GM12874 (cell line): ENCODE measurements at regions not wholly inside any gene's neighbourhood (a gene's known extent, or its start where the extent isn't known, plus 50 kb on each side); places are given as distances from the start of the nearest gene placed in this dataset.

ENCODE experiments used
- TF ChIP-seq, protein P1 (sequence below): IDR thresholded peaks from 2 replicates; pipeline ENCODE4 v1.5.1; 2011; ENCODE audit warnings: low read depth, mild to moderate bottlenecking, control low read depth, low read length, moderate library complexity; ENCODE audit not compliant: insufficient read depth

DNA sequence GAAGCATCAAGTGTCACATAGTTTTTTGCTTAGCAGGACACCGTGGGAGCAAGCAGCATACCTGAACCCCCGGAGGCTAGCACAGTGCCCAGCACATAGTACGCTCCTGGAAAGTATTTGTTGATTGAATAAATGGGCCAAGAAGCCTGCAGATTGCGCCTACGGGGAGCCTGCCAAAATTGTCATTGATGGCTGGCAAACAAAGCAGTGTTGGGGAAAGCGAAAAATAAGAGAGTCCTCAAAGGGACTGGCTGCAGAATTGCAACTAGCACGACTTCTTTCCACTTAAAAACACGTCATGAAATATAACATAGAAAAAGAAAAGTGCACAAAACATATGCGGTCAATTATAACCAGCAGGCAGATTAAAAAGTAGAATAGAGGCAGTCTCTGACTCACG, 125.2 kb upstream of the GALNT2 start:
- TF ChIP-seq, protein P1, sequence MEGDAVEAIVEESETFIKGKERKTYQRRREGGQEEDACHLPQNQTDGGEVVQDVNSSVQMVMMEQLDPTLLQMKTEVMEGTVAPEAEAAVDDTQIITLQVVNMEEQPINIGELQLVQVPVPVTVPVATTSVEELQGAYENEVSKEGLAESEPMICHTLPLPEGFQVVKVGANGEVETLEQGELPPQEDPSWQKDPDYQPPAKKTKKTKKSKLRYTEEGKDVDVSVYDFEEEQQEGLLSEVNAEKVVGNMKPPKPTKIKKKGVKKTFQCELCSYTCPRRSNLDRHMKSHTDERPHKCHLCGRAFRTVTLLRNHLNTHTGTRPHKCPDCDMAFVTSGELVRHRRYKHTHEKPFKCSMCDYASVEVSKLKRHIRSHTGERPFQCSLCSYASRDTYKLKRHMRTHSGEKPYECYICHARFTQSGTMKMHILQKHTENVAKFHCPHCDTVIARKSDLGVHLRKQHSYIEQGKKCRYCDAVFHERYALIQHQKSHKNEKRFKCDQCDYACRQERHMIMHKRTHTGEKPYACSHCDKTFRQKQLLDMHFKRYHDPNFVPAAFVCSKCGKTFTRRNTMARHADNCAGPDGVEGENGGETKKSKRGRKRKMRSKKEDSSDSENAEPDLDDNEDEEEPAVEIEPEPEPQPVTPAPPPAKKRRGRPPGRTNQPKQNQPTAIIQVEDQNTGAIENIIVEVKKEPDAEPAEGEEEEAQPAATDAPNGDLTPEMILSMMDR: no peak

DNA sequence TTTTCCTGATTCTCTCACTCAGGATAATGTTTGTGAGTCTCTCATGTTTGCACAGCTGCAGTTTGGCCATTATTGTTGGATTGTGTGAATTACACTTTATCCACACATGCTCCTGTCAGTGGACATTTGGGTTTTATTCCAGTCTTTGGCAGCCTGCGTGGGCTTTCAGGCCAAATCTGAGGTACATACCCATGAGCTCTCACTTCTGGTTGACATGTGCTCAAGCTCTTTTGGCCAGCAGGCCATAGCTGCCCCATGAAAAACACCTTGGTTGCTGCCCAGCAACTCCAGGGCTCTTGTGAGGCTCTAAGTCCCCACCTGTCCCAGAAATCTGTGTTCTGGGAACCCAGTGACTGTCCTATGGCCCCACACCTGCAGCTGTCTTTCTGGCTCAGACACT, 124.5 kb upstream of the GALNT2 start:
- TF ChIP-seq, protein P1: no peak

DNA sequence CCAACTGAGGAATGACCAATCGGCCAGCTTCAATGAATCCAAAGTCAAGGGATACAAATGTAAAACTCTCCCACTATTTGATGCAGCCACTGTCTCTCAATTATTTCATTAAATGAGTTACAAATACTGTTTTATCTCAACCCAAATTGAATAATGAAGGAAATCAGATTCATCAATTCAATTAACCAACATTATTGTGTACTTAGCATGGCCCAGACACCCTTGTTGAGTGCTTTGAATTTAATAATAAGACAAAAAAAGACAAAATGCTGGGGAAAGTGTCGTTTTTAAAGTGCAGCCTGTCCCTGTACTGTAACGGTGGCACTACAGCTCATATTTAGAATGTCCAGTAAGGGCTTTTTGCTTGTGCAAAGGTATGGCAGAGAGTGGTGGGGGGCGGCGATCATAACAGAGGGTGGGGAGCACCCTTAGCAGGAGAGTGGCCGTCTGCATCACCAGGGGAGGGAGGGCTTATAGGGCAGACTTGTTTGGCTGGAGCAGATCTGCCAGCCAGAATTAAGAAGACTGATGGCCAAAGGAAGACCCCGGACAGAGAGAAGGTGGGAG, 123.8 kb upstream of the GALNT2 start:
- TF ChIP-seq, protein P1: no peak

DNA sequence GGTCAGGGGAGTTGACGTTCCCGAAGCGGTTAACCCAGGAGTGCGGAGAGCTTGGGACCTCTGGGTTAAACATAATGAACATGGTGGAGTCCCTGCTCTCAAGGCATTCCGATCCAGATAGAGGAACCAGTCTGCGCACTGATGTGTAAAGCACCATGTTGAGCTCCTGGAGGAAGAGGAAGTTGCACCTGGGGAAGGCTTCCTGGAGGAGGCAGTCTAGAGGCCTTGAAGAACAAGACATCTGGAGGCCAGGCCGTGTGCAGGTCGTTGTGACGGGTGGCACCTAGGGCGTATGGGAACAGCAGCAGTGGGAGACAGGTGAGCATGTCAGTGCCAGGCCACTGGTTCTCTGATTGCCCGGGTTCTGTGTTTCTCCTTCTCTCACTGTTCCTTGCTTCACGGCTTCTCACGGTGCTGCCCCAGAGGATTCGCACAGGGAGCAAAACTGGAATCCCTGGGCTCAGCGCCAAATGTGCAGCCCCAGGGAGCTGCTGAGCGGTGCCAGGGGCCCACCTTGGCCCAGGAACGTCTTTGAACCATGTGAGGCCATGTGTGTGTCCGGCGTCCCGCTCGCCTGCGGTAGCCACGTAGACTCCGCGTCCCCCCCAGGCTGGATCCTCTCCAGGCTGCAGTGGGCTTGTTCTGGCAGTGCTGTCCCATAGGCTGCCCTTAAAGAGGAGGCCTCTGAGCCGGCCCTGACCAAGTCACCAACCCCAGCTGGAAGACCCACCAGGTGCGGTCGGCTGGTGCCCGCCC, 122.9 kb upstream of the GALNT2 start:
- TF ChIP-seq, protein P1: no peak

DNA sequence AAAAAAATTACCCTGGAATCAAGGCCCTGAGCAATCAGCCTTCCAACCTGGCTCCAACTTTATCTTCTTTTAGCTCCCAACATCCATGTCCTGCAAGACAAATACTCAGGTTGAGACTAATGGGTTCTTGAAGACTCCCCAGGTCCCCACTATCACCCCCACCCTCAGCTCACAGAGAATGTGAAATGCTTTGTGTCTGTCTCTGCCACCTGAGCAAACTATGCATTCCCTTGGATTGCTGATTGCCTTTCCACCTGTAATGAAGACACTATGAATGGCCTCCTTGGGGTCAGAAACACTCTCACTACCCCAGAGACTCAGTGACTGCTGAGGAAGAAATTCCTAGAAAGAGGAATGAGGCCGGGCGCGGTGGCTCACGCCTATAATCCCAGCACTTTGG, 121.2 kb upstream of the GALNT2 start:
- TF ChIP-seq, protein P1: no peak

DNA sequence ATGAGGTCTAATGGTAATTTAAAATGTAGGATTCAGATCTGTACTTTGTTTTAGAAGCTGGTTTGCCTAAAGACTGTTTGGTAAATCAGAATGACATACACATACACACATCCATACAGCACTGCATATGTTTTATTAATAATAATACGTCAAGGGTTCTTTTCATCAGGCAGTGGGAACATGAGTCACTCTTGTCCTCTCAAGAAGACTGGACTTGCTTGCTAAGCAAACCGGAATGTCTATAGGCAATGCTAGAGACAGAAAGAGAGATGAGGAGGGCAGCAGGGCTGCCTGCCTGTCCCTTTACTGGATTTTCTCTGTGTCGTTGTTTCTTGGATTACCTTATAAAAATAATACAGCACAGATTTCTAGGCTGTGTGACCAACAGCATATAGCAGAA, 119.1 kb upstream of the GALNT2 start:
- TF ChIP-seq, protein P1: no peak

DNA sequence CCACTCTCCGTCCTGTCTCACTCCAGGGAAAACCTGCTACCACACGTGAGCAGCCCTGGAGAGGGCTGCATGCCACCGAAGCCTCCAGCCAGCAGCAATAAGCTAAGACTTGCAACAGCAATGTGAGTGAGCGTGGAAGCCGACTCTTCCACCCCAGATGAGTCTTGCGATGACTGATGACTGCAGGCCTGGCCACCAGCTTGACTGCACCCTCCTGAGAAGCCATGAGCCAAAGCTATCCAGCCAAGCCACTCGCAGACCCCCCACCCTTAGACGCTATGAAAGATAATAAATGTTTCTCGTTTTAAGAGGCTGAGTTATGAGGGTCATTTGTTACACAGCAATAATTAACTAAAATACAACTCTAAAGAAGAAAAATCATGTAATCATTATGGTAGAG, 118.6 kb upstream of the GALNT2 start:
- TF ChIP-seq, protein P1: no peak
